ENCODE measurements at regions not wholly inside any gene's neighbourhood (a gene's known extent, or its start where the extent isn't known, plus 50 kb on each side); places are given as distances from the start of the nearest gene placed in this dataset.
"Not testable (repeated sequence)": the region's sequence is repeated elsewhere in the genome, so short reads cannot be mapped to it uniquely, and the experiment has no call there.

GRCh38 chr14:105909046-105909827 is 382.9 kb downstream of the TMEM121 start:
- WGBS, 2 donors: 60% methylated on average over 14 of the region's 14 CpGs; no CpG with 5 or more reads in 1 of the 2 donors
- no peak for ATAC-seq
- DNase-seq: no peak

GRCh38 chr14:105909828-105910120 is 383.4 kb downstream of the TMEM121 start:
- DNase-seq; H3K36me3 ChIP-seq (replicated peaks in 1 of 2; ENCODE audit: insufficient read depth in 1 of 2, low read depth in 2 of 2); H3K4me1 ChIP-seq; H3K4me3 ChIP-seq; intact Hi-C loops (cut with DNase I); H3K27me3 ChIP-seq; H3K27ac ChIP-seq; H3K9me3 ChIP-seq; ATAC-seq: not testable (repeated sequence)
- WGBS, 2 donors: 63% methylated on average over 14 of the region's 14 CpGs; no CpG with 5 or more reads in 1 of the 2 donors

More at GRCh38 chr14:105909046-105909827, 382.9 kb downstream of the TMEM121 start:
- intact Hi-C loops (cut with DNase I): no loop called here
- Histone ChIP-seq H3K9me3 (no peaks in the 10 kb centered on the region), H3K36me3 (replicated peaks in 1 of 2; ENCODE audit: insufficient read depth in 1 of 2, low read depth in 2 of 2) (no peaks in the 10 kb centered on the region), H3K27me3 (no peaks in the 10 kb centered on the region), H3K4me1 (no peaks in the 10 kb centered on the region), H3K4me3 (no peak overlapping the region), H3K27ac (no peak overlapping the region)
- TF ChIP-seq CTCF (IDR thresholded peaks at IDR 0.05) (no peak), POLR2A (IDR thresholded peaks at IDR 0.05) (no peak)

GRCh38 chr14:105910426-105910825 is 384.0 kb downstream of the TMEM121 start:
- Histone ChIP-seq H3K27me3 (no peaks in the 10 kb centered on the region), H3K4me3 (no peak overlapping the region), H3K4me1 (no peaks in the 10 kb centered on the region), H3K27ac (no peak overlapping the region), H3K9me3 (no peaks in the 10 kb centered on the region), H3K36me3 (replicated peaks in 1 of 2; ENCODE audit: insufficient read depth in 1 of 2, low read depth in 2 of 2) (no peaks in the 10 kb centered on the region)
- ATAC-seq (no peak), DNase-seq (no peak)
- WGBS, 2 donors: 36% methylated on average over 6 of the region's 6 CpGs; no CpG with 5 or more reads in 1 of the 2 donors
- TF ChIP-seq POLR2A (IDR thresholded peaks at IDR 0.05) (no peak), CTCF (IDR thresholded peaks at IDR 0.05) (no peak)
- intact Hi-C loops (cut with DNase I): no loop called here

- no peak for ATAC-seq
- H3K36me3 ChIP-seq (replicated peaks in 1 of 2; ENCODE audit: insufficient read depth in 1 of 2, low read depth in 2 of 2): no peaks in the 10 kb centered on the region
- no peak overlapping the region for H3K27ac ChIP-seq
- H3K4me1 ChIP-seq: no peaks in the 10 kb centered on the region
- H3K9me3 ChIP-seq: no peaks in the 10 kb centered on the region
- no peak for DNase-seq
- H3K27me3 ChIP-seq: no peaks in the 10 kb centered on the region
- TF ChIP-seq CTCF (IDR thresholded peaks at IDR 0.05) (no peak), POLR2A (IDR thresholded peaks at IDR 0.05) (no peak)
- H3K4me3 ChIP-seq: no peak overlapping the region
- intact Hi-C loops (cut with DNase I): no loop called here
- 51% methylated on average over 17 of the region's 18 CpGs; no CpG with 5 or more reads in 1 of the 2 donors for WGBS, 2 donors
Measured at GRCh38 chr14:105911006-105911847, 384.8 kb downstream of the TMEM121 start.

- H3K4me1 ChIP-seq; H3K9me3 ChIP-seq; H3K27ac ChIP-seq; H3K36me3 ChIP-seq (replicated peaks in 1 of 2; ENCODE audit: insufficient read depth in 1 of 2, low read depth in 2 of 2); ATAC-seq; H3K27me3 ChIP-seq; H3K4me3 ChIP-seq; intact Hi-C loops (cut with DNase I); DNase-seq: not testable (repeated sequence)
- 63% methylated on average over 8 of the region's 8 CpGs; no CpG with 5 or more reads in 1 of the 2 donors for WGBS, 2 donors
Measured at GRCh38 chr14:105911848-105912292, 385.5 kb downstream of the TMEM121 start.

Data from body of pancreas (tissue), 4 donors.